ENCODE measurements at regions not wholly inside any gene's neighbourhood (a gene's known extent, or its start where the extent isn't known, plus 50 kb on each side); places are given as distances from the start of the nearest gene placed in this dataset.

- TF ChIP-seq CTCF (optimal IDR thresholded peaks at IDR 0.05 in 1 of 3, IDR thresholded peaks at IDR 0.05 in 1 of 3, conservative IDR thresholded peaks at IDR 0.05 in 1 of 3; ENCODE audit: extremely low read depth in 1 of 3, insufficient read depth in 2 of 3, low read length in 3 of 3) = no peak
- no peak for TF ChIP-seq EZH2 (IDR thresholded peaks at IDR 0.05; ENCODE audit: low read length)
Measured at GRCh38 chr10:8242295-8242872, 187.9 kb downstream of the GATA3 start.
